Spleen (tissue), 11 donors: ENCODE measurements at regions not wholly inside any gene's neighbourhood (a gene's known extent, or its start where the extent isn't known, plus 50 kb on each side); places are given as distances from the start of the nearest gene placed in this dataset.

ENCODE experiments used
- DNase-seq: peaks from one replicate; pipeline ENCODE4 v3.0.0-alpha.2; 2020
- H3K27ac ChIP-seq, 8 donors: fragments of 200-600 bp; sonication (generic) in 7 of 8; 1 replicate in 4 of 8; 2 replicates in 4 of 8; pipeline versions ENCODE4 v1.5.0 to v1.8.0; 2016 to 2021; ENCODE audit warnings: inconsistent platforms in 4 of 8, mild to moderate bottlenecking in 4 of 8, moderate library complexity in 1 of 8
- H3K27me3 ChIP-seq, 7 donors: fragments of 200-600 bp; sonication (generic) in 6 of 7; replicated peaks in 1 of 7; 1 replicate in 4 of 7; 2 replicates in 3 of 7; pipeline versions ENCODE4 v1.5.0 to v1.8.0; 2016 to 2021; ENCODE audit warnings: inconsistent platforms in 3 of 7, mild to moderate bottlenecking in 1 of 7
- H3K36me3 ChIP-seq, 6 donors: fragments of 200-600 bp; sonication (generic) in 5 of 6; 1 replicate in 4 of 6; 2 replicates in 2 of 6; pipeline versions ENCODE4 v1.5.0 to v1.8.0; 2016 to 2021; ENCODE audit warnings: inconsistent platforms in 2 of 6
- H3K4me1 ChIP-seq, 6 donors: fragments of 200-600 bp; sonication (generic) in 5 of 6; 1 replicate in 3 of 6; 2 replicates in 3 of 6; pipeline versions ENCODE4 v1.5.0 to v1.8.0; 2016 to 2021; ENCODE audit warnings: inconsistent platforms in 3 of 6
- H3K4me3 ChIP-seq, 8 donors: fragments of 200-600 bp; sonication (generic) in 7 of 8; 1 replicate in 4 of 8; 2 replicates in 4 of 8; pipeline versions ENCODE4 v1.5.0 to v1.8.0; 2016 to 2021; ENCODE audit warnings: inconsistent platforms in 4 of 8, mild to moderate bottlenecking in 4 of 8, moderate library complexity in 2 of 8
- H3K9me3 ChIP-seq, 8 donors: fragments of 200-600 bp; sonication (generic) in 7 of 8; 1 replicate in 4 of 8; 2 replicates in 4 of 8; pipeline versions ENCODE4 v1.5.0 to v1.8.0; 2016 to 2021; ENCODE audit warnings: inconsistent platforms in 4 of 8
- POLR2A ChIP-seq, 3 donors: fragments of 450-650 bp; IDR thresholded peaks; one replicate each; pipeline ENCODE4 v1.5.1; 2017; ENCODE audit warnings: antibody characterized with exemption in 3 of 3, mild to moderate bottlenecking in 1 of 3
- POLR2AphosphoS5 ChIP-seq, 3 donors: sonication (generic); formaldehyde crosslinking; IDR thresholded peaks; one replicate each; pipeline ENCODE4 v1.5.1; 2017; ENCODE audit warnings: antibody characterized with exemption in 3 of 3
- WGBS, 5 donors: extraction: QIAGEN DNeasy Blood & Tissue Kit in 3 of 5; methylation state at CpG; one replicate each; pipeline versions ENCODE4 v1.1.5 to v1.1.7; 2013 to 2018; 5-methylcytosine and 5-hydroxymethylcytosine counted together
- intact Hi-C: fragments of 100-400 bp; cut with DNase I; formaldehyde crosslinking; loops from one replicate; pipeline ENCODE4 v1.15.0; 2023; ENCODE audit warnings: low total_unique reads
- TF ChIP-seq, protein P1 (sequence below), 11 experiments: fragments of 200-600 bp in 7 of 11; fragments of 450-650 bp in 4 of 11; sonication (generic) in 4 of 11; IDR thresholded peaks in 8 of 11; conservative IDR thresholded peaks in 3 of 11; 1 replicate in 7 of 11; 2 replicates in 4 of 11; pipeline versions ENCODE4 v1.4.0 to v1.8.0; 2016 to 2021; ENCODE audit warnings: antibody characterized with exemption in 11 of 11, inconsistent platforms in 4 of 11, mild to moderate bottlenecking in 1 of 11
- donor health status: healthy with polysubstance abuse.
- donor health status: DM: no; HTN: no; CAD: no; lungs with moderate emphysema.
- donor health status: DM: no; HTN: no; CAD: no.
- donor health status: Bipolar disorder and iron deficiency.
- donor health status: healthy.
- donor health status: DM: no; HTN: no; CAD: no.
- donor health status: DM: yes; HTN: yes; CAD: no.

DNA sequence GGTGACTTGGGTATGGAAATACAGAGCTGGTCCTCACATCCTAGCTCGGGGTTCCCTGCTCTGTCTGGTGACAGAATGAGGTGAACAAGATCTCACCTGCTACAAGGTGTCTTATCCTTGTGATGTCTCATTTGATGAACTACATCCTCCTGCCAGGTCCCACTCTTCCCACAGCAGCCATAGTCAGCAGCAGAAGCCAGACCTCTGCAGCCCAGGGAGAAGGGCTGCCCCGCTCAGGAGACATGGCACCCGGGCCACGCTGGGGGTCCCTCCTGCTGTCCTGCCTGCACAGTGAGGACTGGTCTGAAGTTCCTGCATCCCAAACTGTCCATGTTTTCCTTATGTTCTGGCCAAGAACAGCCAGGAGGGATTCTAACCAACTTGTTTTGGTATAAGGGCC lies 414.1 kb downstream of the CTTN start:
- Histone ChIP-seq H3K4me1 (peaks cover 0 to 3% (median 0%) of the 10 kb centered on the region in 6 donors), H3K4me3 (no peak overlapping the region), H3K27me3 (peaks cover 0 to 16% (median 0%) of the 10 kb centered on the region in 7 donors), H3K9me3 (no peaks in the 10 kb centered on the region), H3K36me3 (no peaks in the 10 kb centered on the region), H3K27ac (no peak overlapping the region)
- DNase-seq: no peak
- TF ChIP-seq POLR2AphosphoS5 (IDR thresholded peaks at IDR 0.05) (no peak), POLR2A (IDR thresholded peaks at IDR 0.05) (no peak)
- TF ChIP-seq, protein P1, sequence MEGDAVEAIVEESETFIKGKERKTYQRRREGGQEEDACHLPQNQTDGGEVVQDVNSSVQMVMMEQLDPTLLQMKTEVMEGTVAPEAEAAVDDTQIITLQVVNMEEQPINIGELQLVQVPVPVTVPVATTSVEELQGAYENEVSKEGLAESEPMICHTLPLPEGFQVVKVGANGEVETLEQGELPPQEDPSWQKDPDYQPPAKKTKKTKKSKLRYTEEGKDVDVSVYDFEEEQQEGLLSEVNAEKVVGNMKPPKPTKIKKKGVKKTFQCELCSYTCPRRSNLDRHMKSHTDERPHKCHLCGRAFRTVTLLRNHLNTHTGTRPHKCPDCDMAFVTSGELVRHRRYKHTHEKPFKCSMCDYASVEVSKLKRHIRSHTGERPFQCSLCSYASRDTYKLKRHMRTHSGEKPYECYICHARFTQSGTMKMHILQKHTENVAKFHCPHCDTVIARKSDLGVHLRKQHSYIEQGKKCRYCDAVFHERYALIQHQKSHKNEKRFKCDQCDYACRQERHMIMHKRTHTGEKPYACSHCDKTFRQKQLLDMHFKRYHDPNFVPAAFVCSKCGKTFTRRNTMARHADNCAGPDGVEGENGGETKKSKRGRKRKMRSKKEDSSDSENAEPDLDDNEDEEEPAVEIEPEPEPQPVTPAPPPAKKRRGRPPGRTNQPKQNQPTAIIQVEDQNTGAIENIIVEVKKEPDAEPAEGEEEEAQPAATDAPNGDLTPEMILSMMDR (IDR thresholded peaks at IDR 0.05 in 8 of 11, conservative IDR thresholded peaks at IDR 0.05 in 3 of 11): no peak
- 83 to 93% (median 87%) methylated on average over 4 of the region's 4 CpGs for WGBS, 5 donors
- intact Hi-C loops: no loop called here

DNA sequence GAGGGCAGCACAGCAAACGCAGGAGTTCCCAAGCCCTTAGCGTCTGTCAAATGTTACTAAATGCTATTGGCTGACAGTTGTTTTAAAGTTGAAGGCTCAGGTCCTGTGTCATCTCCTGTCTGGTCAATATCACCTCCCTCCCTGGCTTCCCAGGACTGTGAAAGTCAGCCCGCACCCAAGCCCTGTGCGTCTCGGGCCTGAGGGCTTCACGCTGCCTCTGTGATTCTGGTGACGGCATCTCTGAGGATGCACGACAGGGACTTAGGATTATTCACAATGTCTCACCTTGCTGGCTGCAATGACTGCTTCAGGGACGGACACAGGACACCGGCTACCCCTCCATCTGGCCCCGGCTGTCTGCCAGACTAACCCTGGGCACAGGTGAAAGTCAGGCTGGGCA lies 415.3 kb downstream of the CTTN start:
- DNase-seq: no peak
- Histone ChIP-seq H3K4me1 (peaks cover 0 to 7% (median 0%) of the 10 kb centered on the region in 6 donors), H3K4me3 (no peak overlapping the region), H3K27ac (no peak overlapping the region), H3K9me3 (no peaks in the 10 kb centered on the region), H3K36me3 (no peaks in the 10 kb centered on the region), H3K27me3 (peaks cover 0 to 18% (median 0%) of the 10 kb centered on the region in 7 donors)
- intact Hi-C loops: no loop called here
- 86 to 92% (median 90%) methylated on average over 8 to 11 of the region's 11 CpGs for WGBS, 5 donors
- TF ChIP-seq POLR2AphosphoS5 (IDR thresholded peaks at IDR 0.05) (no peak), POLR2A (IDR thresholded peaks at IDR 0.05) (no peak)
- TF ChIP-seq, protein P1 (IDR thresholded peaks at IDR 0.05 in 8 of 11, conservative IDR thresholded peaks at IDR 0.05 in 3 of 11): no peak

DNA sequence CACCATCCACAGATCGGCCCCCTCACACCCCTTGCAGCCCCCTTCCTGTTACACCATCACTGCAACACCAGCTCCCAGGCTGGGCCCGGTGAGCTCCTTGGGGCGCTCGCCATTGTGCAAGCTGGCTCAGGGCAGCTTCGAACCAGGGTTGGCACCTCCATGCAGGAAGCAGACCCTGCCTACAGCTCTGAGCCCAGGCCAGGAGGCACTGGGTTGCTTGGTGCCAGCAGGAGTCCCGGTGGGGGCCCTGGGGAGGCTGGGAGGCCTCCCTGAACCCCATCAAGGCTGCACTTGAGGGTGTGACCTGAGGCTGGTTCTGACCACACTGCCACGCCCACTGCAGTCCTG lies 417.1 kb downstream of the CTTN start:
- no peak overlapping the region for H3K27ac ChIP-seq
- no peaks in the 10 kb centered on the region for H3K9me3 ChIP-seq
- H3K27me3 ChIP-seq: peaks cover 0 to 30% (median 0%) of the 10 kb centered on the region in 7 donors
- intact Hi-C loops: no loop called here
- TF ChIP-seq POLR2A (IDR thresholded peaks at IDR 0.05): no peak
- TF ChIP-seq, protein P1 (IDR thresholded peaks at IDR 0.05 in 8 of 11, conservative IDR thresholded peaks at IDR 0.05 in 3 of 11): no peak
- no peak for TF ChIP-seq POLR2AphosphoS5 (IDR thresholded peaks at IDR 0.05)
- H3K4me3 ChIP-seq: no peak overlapping the region
- H3K36me3 ChIP-seq: no peaks in the 10 kb centered on the region
- WGBS, 5 donors: 73 to 100% (median 86%) methylated on average over 4 to 7 of the region's 7 CpGs
- DNase-seq: no peak
- peaks cover 0 to 14% (median 0%) of the 10 kb centered on the region in 6 donors for H3K4me1 ChIP-seq

DNA sequence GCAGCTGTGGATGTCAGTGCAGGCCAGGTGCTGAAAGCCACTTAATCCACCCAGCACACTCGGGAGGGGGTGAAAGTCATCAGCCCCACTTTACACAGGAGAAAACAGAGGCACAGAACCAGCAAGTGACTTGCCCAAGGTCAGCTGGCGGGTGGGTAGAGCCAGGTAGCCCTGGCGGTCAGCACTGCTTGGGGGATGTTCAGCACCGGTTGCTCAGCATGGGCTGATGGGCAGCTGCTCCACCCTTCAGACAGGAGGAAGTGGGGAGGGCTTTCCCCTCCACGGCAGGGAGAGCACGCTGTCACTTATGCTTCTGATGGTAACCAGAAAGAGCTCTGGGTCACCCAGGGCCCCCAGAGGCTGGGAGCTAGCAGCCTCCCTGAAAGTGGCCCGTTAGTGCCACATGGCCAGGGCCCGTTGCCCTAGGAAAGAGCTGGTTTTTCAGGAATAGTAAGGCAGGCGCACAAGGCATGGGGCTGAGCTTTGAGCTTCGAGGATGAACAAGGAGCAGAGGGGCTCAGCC lies 417.9 kb downstream of the CTTN start:
- Histone ChIP-seq H3K9me3 (no peaks in the 10 kb centered on the region), H3K4me3 (no peak overlapping the region), H3K4me1 (peaks cover 0 to 14% (median 0%) of the 10 kb centered on the region in 6 donors), H3K36me3 (no peaks in the 10 kb centered on the region), H3K27ac (no peak overlapping the region), H3K27me3 (peaks cover 0 to 38% (median 0%) of the 10 kb centered on the region in 7 donors)
- no peak for DNase-seq
- TF ChIP-seq POLR2AphosphoS5 (IDR thresholded peaks at IDR 0.05) (no peak), POLR2A (IDR thresholded peaks at IDR 0.05) (no peak)
- TF ChIP-seq, protein P1 (IDR thresholded peaks at IDR 0.05 in 8 of 11, conservative IDR thresholded peaks at IDR 0.05 in 3 of 11): no peak
- intact Hi-C loops: no loop called here
- 65 to 76% (median 67%) methylated on average over 10 of the region's 10 CpGs for WGBS, 5 donors
